Embryonic facial prominence (tissue), 1 donor: ENCODE measurements at regions not wholly inside any gene's neighbourhood (a gene's known extent, or its start where the extent isn't known, plus 50 kb on each side); places are given as distances from the start of the nearest gene placed in this dataset.

Experiments used
- DNase-seq: peaks from one replicate; pipeline ENCODE4 v3.0.0-alpha.2; 2016; ENCODE audit errors: extremely low spot score

GRCh38 chr20:11389186-11389585, 528.5 kb upstream of the BTBD3 start:
- DNase-seq, result no peak

- no peak for DNase-seq
These were observed 526.1 kb upstream of the BTBD3 start for GRCh38 chr20:11391591-11391990.

GRCh38 chr20:11394145-11394833, 523.4 kb upstream of the BTBD3 start:
- no peak for DNase-seq

GRCh38 chr20:11395581-11395980, 522.1 kb upstream of the BTBD3 start:
- DNase-seq, result no peak

GRCh38 chr20:11401988-11402387, 515.7 kb upstream of the BTBD3 start:
- no peak for DNase-seq

GRCh38 chr20:11403711-11404110, 514.0 kb upstream of the BTBD3 start:
- DNase-seq, result no peak

GRCh38 chr20:11406877-11407276, 510.8 kb upstream of the BTBD3 start:
- no peak for DNase-seq

GRCh38 chr20:11409561-11409960, 508.1 kb upstream of the BTBD3 start:
- no peak for DNase-seq

- no peak for DNase-seq
These were observed 505.9 kb upstream of the BTBD3 start for GRCh38 chr20:11411765-11412164.

GRCh38 chr20:11426948-11427347, 490.7 kb upstream of the BTBD3 start:
- DNase-seq, result no peak

GRCh38 chr20:11429168-11429567, 488.5 kb upstream of the BTBD3 start:
- DNase-seq, result no peak

GRCh38 chr20:11429889-11430519, 487.7 kb upstream of the BTBD3 start:
- no peak for DNase-seq

GRCh38 chr20:11430652-11431051, 487.0 kb upstream of the BTBD3 start:
- no peak for DNase-seq

- DNase-seq, result no peak
These were observed 486.1 kb upstream of the BTBD3 start for GRCh38 chr20:11431621-11432020.

GRCh38 chr20:11432407-11432806, 485.3 kb upstream of the BTBD3 start:
- DNase-seq, result no peak

- DNase-seq, result no peak
These were observed 481.4 kb upstream of the BTBD3 start for GRCh38 chr20:11436113-11436905.

- DNase-seq, result no peak
These were observed 480.6 kb upstream of the BTBD3 start for GRCh38 chr20:11437090-11437489.

- no peak for DNase-seq
These were observed 479.9 kb upstream of the BTBD3 start for GRCh38 chr20:11437611-11438380.

GRCh38 chr20:11438412-11438811, 479.3 kb upstream of the BTBD3 start:
- no peak for DNase-seq

- no peak for DNase-seq
These were observed 474.1 kb upstream of the BTBD3 start for GRCh38 chr20:11443382-11444119.

- DNase-seq, result no peak
These were observed 472.5 kb upstream of the BTBD3 start for GRCh38 chr20:11445161-11445560.
